Liver (tissue), 8 donors: ENCODE measurements at regions not wholly inside any gene's neighbourhood (a gene's known extent, or its start where the extent isn't known, plus 50 kb on each side); places are given as distances from the start of the nearest gene placed in this dataset.

Source experiments
- DNase-seq: peaks from one replicate; pipeline ENCODE4 v3.0.0-alpha.2; 2017; ENCODE audit warnings: low spot score
- H3K27ac ChIP-seq, 2 donors: one replicate each; pipeline ENCODE4 v1.7.0; 2013; ENCODE audit warnings: inconsistent platforms in 2 of 2, low read length in 2 of 2, control low read depth in 1 of 2, low read depth in 1 of 2, mild to moderate bottlenecking in 1 of 2
- H3K27me3 ChIP-seq, 4 donors: one replicate each; pipeline versions ENCODE4 v1.6.1 to v1.7.0; 2013; ENCODE audit warnings: low read length in 3 of 4, inconsistent platforms in 1 of 4, mild to moderate bottlenecking in 1 of 4, moderate library complexity in 1 of 4; ENCODE audit not compliant: control insufficient read depth in 4 of 4, insufficient read depth in 4 of 4
- H3K36me3 ChIP-seq, 4 donors: one replicate each; pipeline versions ENCODE4 v1.6.1 to v1.7.0; 2013; ENCODE audit warnings: low read length in 3 of 4, mild to moderate bottlenecking in 3 of 4, low read depth in 1 of 4, moderate library complexity in 1 of 4; ENCODE audit not compliant: control insufficient read depth in 4 of 4, insufficient read depth in 3 of 4
- H3K4me1 ChIP-seq, 4 donors: one replicate each; pipeline versions ENCODE4 v1.6.1 to v1.7.0; 2013; ENCODE audit warnings: low read length in 3 of 4, mild to moderate bottlenecking in 3 of 4, moderate library complexity in 1 of 4; ENCODE audit not compliant: control insufficient read depth in 4 of 4, insufficient read depth in 4 of 4
- H3K4me3 ChIP-seq, 3 donors: one replicate each; pipeline versions ENCODE4 v1.6.1 to v1.7.0; 2013; ENCODE audit warnings: low read length in 3 of 3, control low read depth in 1 of 3, low read depth in 1 of 3, mild to moderate bottlenecking in 1 of 3
- H3K9ac ChIP-seq, 2 donors: one replicate each; pipeline ENCODE4 v1.7.0; 2013; ENCODE audit warnings: low read length in 2 of 2, mild to moderate bottlenecking in 2 of 2, moderate library complexity in 2 of 2, control low read depth in 1 of 2, low read depth in 1 of 2
- H3K9me3 ChIP-seq, 4 donors: one replicate each; pipeline versions ENCODE4 v1.6.1 to v1.7.0; 2013; ENCODE audit warnings: low read length in 3 of 4; ENCODE audit not compliant: control insufficient read depth in 4 of 4
- CTCF ChIP-seq: fragments of 150-350 bp; IDR thresholded peaks from 2 replicates; pipeline ENCODE4 v1.5.1; 2017; ENCODE audit warnings: improper control_type of control experiment, low read depth, low read length; ENCODE audit not compliant: missing input control
- EGR1 ChIP-seq, 2 donors: IDR thresholded peaks; 2 replicates each; pipeline ENCODE4 v1.6.1; 2016 to 2018; ENCODE audit warnings: antibody characterized with exemption in 2 of 2, low read depth in 2 of 2
- FOXA1 ChIP-seq: IDR thresholded peaks from 2 replicates; pipeline ENCODE4 v1.6.1; 2016; ENCODE audit warnings: antibody characterized with exemption
- FOXA2 ChIP-seq: IDR thresholded peaks from 2 replicates; pipeline ENCODE4 v1.6.1; 2016; ENCODE audit warnings: antibody characterized with exemption
- GABPA ChIP-seq, 2 donors: IDR thresholded peaks in 1 of 2; conservative IDR thresholded peaks in 1 of 2; 2 replicates each; pipeline ENCODE4 v1.6.1; 2016; ENCODE audit warnings: antibody characterized with exemption in 2 of 2, mild to moderate bottlenecking in 1 of 2, moderate library complexity in 1 of 2
- HNF4A ChIP-seq, 2 donors: conservative IDR thresholded peaks; 2 replicates each; pipeline ENCODE4 v1.6.1; 2016; ENCODE audit warnings: antibody characterized with exemption in 2 of 2, mild to moderate bottlenecking in 2 of 2
- HNF4G ChIP-seq: IDR thresholded peaks from 2 replicates; pipeline ENCODE4 v1.6.1; 2016; ENCODE audit warnings: antibody characterized with exemption
- JUND ChIP-seq, 2 donors: IDR thresholded peaks; 2 replicates each; pipeline ENCODE4 v1.6.1; 2016; ENCODE audit warnings: antibody characterized with exemption in 2 of 2
- NR2F2 ChIP-seq: IDR thresholded peaks from 2 replicates; pipeline ENCODE4 v1.6.1; 2016; ENCODE audit warnings: antibody characterized with exemption
- RAD21 ChIP-seq, 2 donors: IDR thresholded peaks; 2 replicates each; pipeline ENCODE4 v1.6.1; 2016; ENCODE audit warnings: antibody characterized with exemption in 2 of 2, mild to moderate bottlenecking in 2 of 2
- REST ChIP-seq: IDR thresholded peaks from 2 replicates; pipeline ENCODE4 v1.6.1; 2016; ENCODE audit warnings: antibody characterized with exemption, mild to moderate bottlenecking
- RXRA ChIP-seq, 2 donors: IDR thresholded peaks; 2 replicates each; pipeline ENCODE4 v1.6.1; 2017 to 2018; ENCODE audit warnings: antibody characterized with exemption in 2 of 2, mild to moderate bottlenecking in 1 of 2
- SP1 ChIP-seq: IDR thresholded peaks from 2 replicates; pipeline ENCODE4 v1.6.1; 2018; ENCODE audit warnings: antibody characterized with exemption, mild to moderate bottlenecking
- TAF1 ChIP-seq: conservative IDR thresholded peaks from 2 replicates; pipeline ENCODE4 v1.6.1; 2016; ENCODE audit warnings: antibody characterized with exemption, mild to moderate bottlenecking
- YY1 ChIP-seq: IDR thresholded peaks from 2 replicates; pipeline ENCODE4 v1.6.1; 2016; ENCODE audit warnings: antibody characterized with exemption, mild to moderate bottlenecking
- ZBTB33 ChIP-seq: IDR thresholded peaks from 2 replicates; pipeline ENCODE4 v1.6.1; 2016; ENCODE audit warnings: antibody characterized with exemption
- WGBS: extraction: QIAGEN DNeasy Blood & Tissue Kit; methylation state at CpG from one replicate; pipeline ENCODE4 v1.1.7; 2013; 5-methylcytosine and 5-hydroxymethylcytosine counted together
- TF ChIP-seq, protein P1 (sequence below): IDR thresholded peaks from 2 replicates; pipeline ENCODE4 v1.6.1; 2016; ENCODE audit warnings: antibody characterized with exemption
- TF ChIP-seq, protein P2 (sequence below): IDR thresholded peaks from 2 replicates; pipeline ENCODE4 v1.6.1; 2016; ENCODE audit warnings: antibody characterized with exemption
- donor health status: healthy.
- donor health status: healthy.
- donor health status: healthy.
- donor health status: healthy.
- donor health status: healthy.

DNA sequence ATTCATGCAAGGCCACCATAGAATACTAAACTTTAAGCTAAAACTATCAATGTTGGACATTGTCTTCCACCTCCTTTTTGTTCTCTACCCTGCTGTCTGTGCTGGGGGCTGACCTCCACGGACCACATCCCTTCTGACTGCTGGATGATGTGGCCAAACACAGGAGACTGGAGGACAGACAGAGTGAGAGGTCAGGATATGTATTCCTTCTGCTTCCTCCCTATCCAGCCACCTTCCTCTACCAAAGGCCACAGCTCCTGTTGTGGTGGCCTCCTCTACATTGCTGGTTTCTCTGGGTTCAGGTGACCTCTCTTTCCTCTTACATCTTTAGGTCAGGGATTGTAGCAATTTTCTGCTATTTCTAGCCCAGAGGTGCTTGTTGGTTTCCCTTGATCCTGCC is 148.1 kb downstream of the ACTBL2 start:
- TF ChIP-seq HNF4G: no peak
- WGBS: 84% methylated on average over 1 of the region's 1 CpG
- no peak for DNase-seq
- Histone ChIP-seq H3K27ac (no peak overlapping the region), H3K9me3 (no peaks in the 10 kb centered on the region), H3K9ac (no peak overlapping the region), H3K4me3 (no peak overlapping the region), H3K36me3 (no peaks in the 10 kb centered on the region), H3K4me1 (peaks cover 0 to 4% (median under 1%) of the 10 kb centered on the region in 4 donors), H3K27me3 (no peaks in the 10 kb centered on the region)

DNA sequence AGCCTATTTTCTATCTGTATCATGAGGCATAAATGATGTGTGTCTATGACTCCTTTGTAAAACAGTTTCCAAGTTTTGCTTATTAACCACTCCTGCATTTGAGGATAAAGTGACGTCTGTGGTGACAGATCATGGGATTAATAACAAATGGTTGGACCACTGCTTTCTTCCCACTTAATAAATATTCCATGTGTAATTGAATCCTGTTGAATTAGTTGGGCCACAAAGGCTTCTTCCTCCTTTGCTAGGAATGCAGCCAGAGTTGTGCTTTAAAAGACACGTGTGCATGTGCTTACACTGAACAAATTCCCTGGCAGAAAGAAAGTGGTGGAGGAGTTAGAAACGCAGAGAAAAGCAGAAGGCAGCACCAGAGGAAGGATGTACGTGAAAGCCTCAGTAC is 150.2 kb downstream of the ACTBL2 start:
- WGBS: 62% methylated on average over 4 of the region's 4 CpGs
- Histone ChIP-seq H3K9ac (no peak overlapping the region), H3K4me1 (no peaks in the 10 kb centered on the region), H3K27ac (no peak overlapping the region), H3K36me3 (no peaks in the 10 kb centered on the region), H3K4me3 (no peak overlapping the region), H3K9me3 (no peaks in the 10 kb centered on the region), H3K27me3 (no peaks in the 10 kb centered on the region)
- no peak for DNase-seq
- TF ChIP-seq GABPA (IDR thresholded peaks at IDR 0.05 in 1 of 2, conservative IDR thresholded peaks at IDR 0.05 in 1 of 2) (no peak), SP1 (no peak), HNF4G (no peak), RAD21 (IDR thresholded peaks at IDR 0.05) (no peak), YY1 (no peak), FOXA1 (no peak), TAF1 (no peak), EGR1 (IDR thresholded peaks at IDR 0.05; ENCODE audit: low read depth in 2 of 2) (no peak), HNF4A (conservative IDR thresholded peaks at IDR 0.05) (no peak)
- TF ChIP-seq, protein P1, sequence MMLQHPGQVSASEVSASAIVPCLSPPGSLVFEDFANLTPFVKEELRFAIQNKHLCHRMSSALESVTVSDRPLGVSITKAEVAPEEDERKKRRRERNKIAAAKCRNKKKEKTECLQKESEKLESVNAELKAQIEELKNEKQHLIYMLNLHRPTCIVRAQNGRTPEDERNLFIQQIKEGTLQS: no peak

- Histone ChIP-seq H3K9ac (no peak overlapping the region), H3K27ac (no peak overlapping the region), H3K4me3 (no peak overlapping the region), H3K4me1 (no peaks in the 10 kb centered on the region), H3K27me3 (no peaks in the 10 kb centered on the region), H3K36me3 (no peaks in the 10 kb centered on the region), H3K9me3 (no peaks in the 10 kb centered on the region)
- 72% methylated on average over 3 of the region's 3 CpGs for WGBS
- no peak for DNase-seq
- no peak for TF ChIP-seq FOXA1
- no peak for TF ChIP-seq ZBTB33
- TF ChIP-seq, protein P2, sequence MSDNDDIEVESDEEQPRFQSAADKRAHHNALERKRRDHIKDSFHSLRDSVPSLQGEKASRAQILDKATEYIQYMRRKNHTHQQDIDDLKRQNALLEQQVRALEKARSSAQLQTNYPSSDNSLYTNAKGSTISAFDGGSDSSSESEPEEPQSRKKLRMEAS: no peak
- TF ChIP-seq TAF1: no peak
- no peak for TF ChIP-seq CTCF
- TF ChIP-seq HNF4G: no peak
- TF ChIP-seq RXRA (IDR thresholded peaks at IDR 0.05): no peak
- TF ChIP-seq YY1: no peak
- TF ChIP-seq REST: no peak
- no peak for TF ChIP-seq JUND (IDR thresholded peaks at IDR 0.05)
- TF ChIP-seq HNF4A (conservative IDR thresholded peaks at IDR 0.05): no peak
- TF ChIP-seq, protein P1: no peak
- TF ChIP-seq SP1: no peak
- TF ChIP-seq NR2F2: no peak
- TF ChIP-seq GABPA (IDR thresholded peaks at IDR 0.05 in 1 of 2, conservative IDR thresholded peaks at IDR 0.05 in 1 of 2): no peak
- TF ChIP-seq FOXA2: no peak
- TF ChIP-seq RAD21 (IDR thresholded peaks at IDR 0.05): no peak
- TF ChIP-seq EGR1 (IDR thresholded peaks at IDR 0.05; ENCODE audit: low read depth in 2 of 2): no peak
Observed at GRCh38 chr5:57327561-57328367, 153.9 kb downstream of the GPBP1 start.
